Fibroblast of skin of left biceps (primary cell): ENCODE measurements at regions not wholly inside any gene's neighbourhood (a gene's known extent, or its start where the extent isn't known, plus 50 kb on each side); places are given as distances from the start of the nearest gene placed in this dataset.
A peak's percentile ranks its signal among the peaks of the same experiment; 100 is the strongest.

Source experiments
- DNase-seq, 2 experiments: peaks; one replicate each; pipeline ENCODE4 v3.0.0-alpha.2; 2013; ENCODE audit warnings: low read depth in 2 of 2

- no peak for DNase-seq
Measured at GRCh38 chr6:138607478-138608433, 108.5 kb upstream of the NHSL1 start.

DNA sequence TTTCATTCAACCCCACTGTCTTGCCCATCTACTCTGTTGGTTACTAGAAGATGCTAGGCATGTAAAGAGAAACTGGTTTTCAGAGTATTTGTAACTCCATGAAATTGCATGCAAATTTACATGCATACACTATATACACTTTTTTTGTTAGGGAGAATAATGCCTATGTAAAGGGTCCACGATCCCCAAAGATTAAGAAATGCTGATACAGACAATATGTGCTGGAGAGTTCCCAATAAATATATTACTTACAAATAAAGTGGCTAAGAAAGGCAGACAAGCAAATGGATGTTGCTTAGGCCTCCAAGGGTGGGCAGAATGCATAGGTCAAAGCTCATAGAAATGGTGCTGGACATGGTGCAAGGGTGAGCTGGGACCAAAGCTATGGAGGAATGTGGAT lies 109.6 kb upstream of the NHSL1 start:
- DNase-seq: no peak

DNA sequence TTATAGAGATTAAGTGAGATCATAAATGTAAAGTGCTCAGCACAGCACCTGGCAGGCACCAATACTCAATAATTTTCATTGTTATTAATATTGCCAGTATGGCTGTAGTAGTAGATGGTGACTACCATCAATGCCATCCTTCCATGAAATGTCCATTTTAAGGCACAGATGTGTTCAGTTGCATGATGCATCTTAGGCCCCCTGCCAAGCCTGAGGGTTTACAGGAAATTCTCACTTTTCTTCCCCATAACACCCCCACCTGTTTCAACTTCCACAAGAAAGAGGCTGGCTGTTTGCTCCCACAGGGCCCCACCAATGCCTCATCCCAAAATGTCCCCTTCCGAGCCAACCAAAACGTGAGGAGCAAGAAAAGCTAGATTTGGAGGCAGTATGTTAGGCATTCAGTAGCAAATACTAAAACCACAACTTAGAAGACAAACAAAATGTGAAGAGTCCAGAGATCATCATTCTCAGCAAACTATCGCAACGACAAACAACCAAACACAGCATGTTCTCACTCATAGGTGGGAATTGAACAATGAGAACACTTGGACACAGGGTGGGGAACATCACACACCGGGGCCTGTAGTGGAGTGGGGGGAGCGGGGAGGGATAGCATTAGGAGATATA lies 110.6 kb upstream of the NHSL1 start:
- DNase-seq: no peak

- DNase-seq: no peak
Measured at GRCh38 chr6:138610816-138611215, 111.5 kb upstream of the NHSL1 start.

DNA sequence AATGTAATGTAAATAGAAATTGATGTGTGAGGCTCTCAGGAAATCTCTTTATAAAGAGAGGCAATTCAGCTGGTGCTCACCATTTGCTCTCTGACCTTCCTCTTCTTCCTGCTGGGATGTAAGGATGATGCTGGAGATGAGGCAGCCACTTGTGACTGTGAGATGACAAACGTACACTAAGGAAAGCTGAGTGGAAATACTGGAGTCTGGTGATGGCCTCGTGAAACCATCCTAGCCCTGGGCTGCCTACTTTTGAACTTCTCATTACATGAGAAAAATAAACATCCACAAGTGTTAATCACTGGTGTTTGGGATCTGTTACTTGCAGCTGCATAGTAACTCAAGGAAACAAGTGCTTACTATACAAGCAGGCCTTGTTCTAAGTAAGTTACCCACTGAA lies 114.9 kb upstream of the NHSL1 start:
- no peak for DNase-seq

- no peak for DNase-seq
Measured at GRCh38 chr6:138618168-138618567, 118.9 kb upstream of the NHSL1 start.

- DNase-seq: no peak
Measured at GRCh38 chr6:138620630-138621029, 121.3 kb upstream of the NHSL1 start.

- no peak for DNase-seq
Measured at GRCh38 chr6:138622967-138623366, 123.7 kb upstream of the NHSL1 start.

DNA sequence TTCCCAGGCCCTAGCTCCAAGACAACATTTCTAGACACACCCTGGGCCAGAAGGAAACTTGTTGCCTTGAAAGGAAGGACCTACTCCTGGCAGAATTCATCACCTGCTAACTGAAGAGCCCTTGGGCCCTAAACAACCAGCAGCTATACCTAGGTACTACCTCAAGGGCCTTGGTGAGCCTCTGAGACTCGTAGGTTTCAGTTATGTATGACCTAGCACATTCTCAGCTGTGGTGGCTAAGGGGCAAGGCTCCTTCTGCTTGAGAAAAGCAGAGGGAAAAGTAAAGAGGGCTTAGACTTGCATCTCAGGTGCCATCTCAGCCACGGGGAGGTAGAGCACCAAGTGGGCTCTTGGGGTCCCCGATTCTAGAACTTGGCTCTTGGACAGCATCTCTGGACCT lies 132.3 kb upstream of the NHSL1 start:
- no peak for DNase-seq

GRCh38 chr6:138637822-138638221 lies 135.7 kb upstream of the CCDC28A start:
- no peak for DNase-seq

GRCh38 chr6:138638604-138639003 lies 135.0 kb upstream of the CCDC28A start:
- no peak for DNase-seq

GRCh38 chr6:138640028-138640427 lies 133.5 kb upstream of the CCDC28A start:
- DNase-seq: no peak

DNA sequence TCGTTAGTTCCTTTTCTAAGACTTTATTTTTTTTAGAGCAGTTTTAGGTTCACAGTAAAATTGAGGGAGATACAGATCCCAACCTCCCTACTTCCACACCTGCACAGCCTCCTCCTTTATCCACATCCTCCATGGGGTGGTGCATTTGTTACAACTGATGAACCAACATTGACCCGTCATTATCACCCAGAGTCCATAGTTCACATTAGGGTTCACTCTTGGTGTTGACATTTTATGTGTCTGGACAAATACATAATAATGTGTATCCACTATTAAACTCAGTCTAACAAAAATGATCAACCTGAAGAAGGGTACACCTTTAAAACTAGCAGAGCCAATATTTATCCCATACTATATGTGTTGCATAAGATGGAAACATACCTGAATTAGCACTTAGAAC lies 130.4 kb upstream of the CCDC28A start:
- DNase-seq: no peak

DNA sequence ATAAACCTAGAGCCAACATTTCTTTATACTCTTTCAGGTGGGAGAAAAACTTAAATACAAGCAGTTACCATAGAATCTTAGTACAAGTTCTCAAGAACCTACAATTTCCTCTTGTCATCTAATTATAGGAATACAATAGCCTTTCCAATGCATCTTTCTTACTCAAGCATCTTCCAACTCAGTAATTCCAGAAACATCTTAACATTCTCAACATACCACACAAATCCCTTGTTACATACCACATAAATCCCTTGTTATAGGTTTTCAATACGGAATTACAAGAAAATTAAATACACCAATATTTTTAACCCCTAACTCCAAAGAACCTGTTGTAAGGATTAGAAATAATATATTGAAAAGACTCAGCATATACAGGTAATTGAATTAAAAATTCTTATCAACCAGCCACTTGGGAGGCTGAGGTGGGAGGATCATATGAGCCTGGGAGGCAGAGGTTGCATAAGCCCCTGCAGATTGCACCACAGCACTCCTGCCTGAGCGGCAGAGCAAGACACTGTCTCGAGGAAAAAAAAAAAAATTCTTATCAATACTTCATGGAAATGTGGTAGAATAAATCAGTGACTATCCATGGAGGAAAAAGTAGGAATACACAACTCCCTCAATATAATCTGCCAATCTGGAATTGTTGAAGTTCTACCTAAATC lies 127.5 kb upstream of the CCDC28A start:
- no peak for DNase-seq

GRCh38 chr6:138647006-138647405 lies 126.6 kb upstream of the CCDC28A start:
- peak in 1 of 2 experiments; percentile 6 for DNase-seq

DNA sequence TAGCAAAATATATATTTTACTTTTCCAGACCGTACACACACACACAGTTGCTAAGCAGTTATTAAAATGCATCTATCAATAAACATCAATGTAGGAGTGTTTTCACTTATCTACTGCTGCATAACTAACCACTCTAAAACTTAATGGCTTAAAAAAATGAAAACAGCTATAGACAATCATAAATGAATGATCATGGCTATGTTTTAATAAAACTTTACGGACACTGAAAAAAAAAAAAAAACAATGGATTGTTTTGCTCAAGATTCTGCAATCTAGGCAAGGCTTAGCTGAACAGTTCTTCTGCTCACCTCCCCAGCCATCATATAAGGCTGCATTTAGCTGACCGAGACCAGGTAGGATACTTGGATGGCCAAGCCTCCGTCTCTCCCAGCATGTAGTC lies 125.4 kb upstream of the CCDC28A start:
- DNase-seq: no peak

GRCh38 chr6:138651491-138651890 lies 122.1 kb upstream of the CCDC28A start:
- DNase-seq: no peak

GRCh38 chr6:138652824-138653223 lies 120.7 kb upstream of the CCDC28A start:
- DNase-seq: no peak

DNA sequence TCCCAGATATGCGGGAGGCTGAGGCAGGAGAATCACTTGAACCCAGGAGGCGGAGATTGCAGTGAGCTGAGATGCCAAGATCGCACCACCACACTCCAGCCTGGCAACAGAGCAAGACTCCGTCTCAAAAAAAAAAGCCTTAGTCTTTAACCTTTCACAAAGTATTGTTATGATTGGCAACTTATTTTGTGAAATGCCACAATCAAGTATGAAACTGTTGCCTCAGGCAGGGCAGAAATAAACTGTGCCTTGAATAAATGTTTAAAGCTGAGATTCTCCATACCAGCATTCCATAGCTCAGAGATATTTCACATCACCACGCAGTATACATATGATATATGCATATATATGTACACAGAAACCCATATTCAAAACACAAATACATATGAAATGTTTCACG lies 120.1 kb upstream of the CCDC28A start:
- DNase-seq: no peak

- DNase-seq: peak in 1 of 2 experiments; percentile 22
Measured at GRCh38 chr6:138654715-138655634, 118.6 kb upstream of the CCDC28A start.

DNA sequence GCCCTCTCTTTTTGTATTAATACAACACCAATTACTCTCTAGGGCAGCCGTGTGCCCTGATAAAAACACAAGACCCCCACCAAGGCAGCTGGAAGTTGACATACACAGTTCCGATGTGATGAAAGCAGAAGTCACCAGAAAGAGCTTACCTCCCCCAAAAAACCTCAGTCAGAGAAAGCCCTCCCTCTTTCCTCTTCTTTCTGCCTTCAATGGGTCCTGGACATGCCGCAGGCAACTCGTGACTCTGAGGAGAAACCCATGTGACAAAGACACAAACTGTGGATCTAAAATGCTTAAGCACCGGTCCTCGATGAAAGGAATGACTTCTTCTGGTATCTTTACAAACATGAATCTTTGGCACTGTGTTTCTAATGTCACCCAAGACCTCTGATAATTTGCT lies 117.7 kb upstream of the CCDC28A start:
- DNase-seq: no peak
